Fibroblast of skin of abdomen (primary cell): ENCODE measurements at regions not wholly inside any gene's neighbourhood (a gene's known extent, or its start where the extent isn't known, plus 50 kb on each side); places are given as distances from the start of the nearest gene placed in this dataset.
"Not testable (repeated sequence)": the region's sequence is repeated elsewhere in the genome, so short reads cannot be mapped to it uniquely, and the experiment has no call there.

ENCODE experiments used
- DNase-seq: peaks from one replicate; pipeline ENCODE4 v3.0.0-alpha.2; 2013

DNA sequence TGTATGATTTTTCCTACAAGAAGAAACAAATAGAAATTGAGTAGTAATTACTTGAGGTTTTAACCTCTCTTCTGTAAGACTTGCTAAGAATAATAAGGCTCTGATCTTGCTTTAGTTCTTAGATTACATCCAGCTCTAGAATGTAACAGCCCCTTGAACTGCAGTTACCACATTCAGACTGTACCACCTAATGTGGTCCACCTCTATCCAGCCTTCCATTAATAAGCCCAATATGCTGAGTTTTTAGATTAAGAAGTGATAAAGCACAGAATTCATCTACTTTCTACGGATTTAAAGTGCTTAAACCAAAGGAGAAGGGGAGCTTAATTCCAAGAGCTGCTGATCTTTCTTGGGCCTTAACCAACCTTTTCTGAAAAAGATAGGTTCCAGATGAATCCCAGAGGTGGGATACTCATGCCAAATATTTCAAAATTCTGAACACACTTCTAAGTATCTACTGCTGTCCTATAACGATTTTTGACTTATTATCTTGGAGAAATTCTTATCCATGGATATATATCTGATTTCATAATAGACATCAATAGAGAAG, 131.5 kb downstream of the ZNF608 start:
- no peak for DNase-seq

DNA sequence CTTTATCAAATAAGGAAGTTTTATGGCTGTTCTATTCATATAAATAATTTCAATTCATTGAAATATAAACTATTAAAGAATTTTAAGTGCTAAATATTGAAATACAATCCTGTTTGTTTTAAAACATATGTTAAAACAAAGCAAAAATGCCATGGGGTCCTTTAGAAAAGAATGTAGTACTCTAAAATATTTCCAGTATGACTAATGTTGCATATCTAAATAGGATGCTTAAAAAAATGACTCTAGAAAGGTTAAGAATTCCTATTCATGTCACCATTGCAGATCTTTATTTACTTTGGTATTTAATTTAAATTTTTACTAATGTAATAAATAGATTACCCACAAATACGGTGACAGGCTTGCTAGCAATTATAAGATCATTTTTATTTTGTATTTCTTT, 132.3 kb downstream of the ZNF608 start:
- DNase-seq, result no peak

DNA sequence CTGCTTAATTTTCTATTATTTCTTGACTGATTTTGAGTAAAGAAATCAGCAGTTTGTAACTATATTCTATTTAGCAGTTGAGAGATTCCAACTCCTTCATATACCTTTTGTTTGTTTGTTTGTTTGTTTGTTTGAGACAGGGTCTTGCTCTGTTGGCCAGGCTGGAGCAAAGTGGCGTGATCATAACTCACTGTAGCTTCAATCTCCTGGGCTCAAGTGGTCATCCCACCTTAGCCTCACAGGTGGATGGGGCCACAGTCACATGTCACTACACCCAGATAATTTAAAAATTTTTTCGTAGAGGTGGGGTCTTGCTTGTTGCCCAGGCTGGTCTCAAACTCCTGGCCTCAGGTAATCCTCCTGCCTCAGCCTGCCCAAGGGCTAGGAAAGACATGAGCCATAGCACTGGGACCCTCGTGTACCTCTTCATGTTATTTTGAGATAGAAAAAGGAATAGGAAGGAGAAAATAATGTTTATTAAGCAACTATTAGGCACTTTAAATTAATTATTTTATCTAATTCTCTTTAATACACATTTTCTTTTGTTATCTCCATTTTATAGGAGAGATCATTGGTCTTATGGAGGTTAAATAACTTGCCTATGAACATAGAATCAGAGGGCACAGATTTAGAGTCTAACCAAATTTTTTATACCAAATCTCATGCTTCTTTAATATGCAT, 133.0 kb downstream of the ZNF608 start:
- no peak for DNase-seq

DNA sequence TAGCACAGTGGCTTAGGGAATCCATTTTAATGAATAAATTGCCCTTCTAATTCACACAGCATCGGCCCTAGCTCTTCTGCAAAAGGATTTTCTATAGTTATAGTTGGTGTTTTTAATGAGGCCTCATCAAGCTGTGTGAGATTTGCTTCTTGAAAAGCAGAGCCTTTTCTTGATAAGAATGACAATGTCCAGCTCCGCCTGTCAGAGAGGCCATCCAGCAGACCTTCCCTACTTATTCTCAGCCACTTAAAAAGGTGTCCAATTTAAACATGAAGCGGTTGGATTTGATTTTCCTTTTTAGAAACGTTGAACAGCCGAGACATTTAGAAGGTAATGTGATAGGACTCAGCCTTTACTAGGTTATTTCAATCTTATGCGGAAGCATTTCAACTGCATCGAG, 134.4 kb downstream of the ZNF608 start:
- no peak for DNase-seq

DNA sequence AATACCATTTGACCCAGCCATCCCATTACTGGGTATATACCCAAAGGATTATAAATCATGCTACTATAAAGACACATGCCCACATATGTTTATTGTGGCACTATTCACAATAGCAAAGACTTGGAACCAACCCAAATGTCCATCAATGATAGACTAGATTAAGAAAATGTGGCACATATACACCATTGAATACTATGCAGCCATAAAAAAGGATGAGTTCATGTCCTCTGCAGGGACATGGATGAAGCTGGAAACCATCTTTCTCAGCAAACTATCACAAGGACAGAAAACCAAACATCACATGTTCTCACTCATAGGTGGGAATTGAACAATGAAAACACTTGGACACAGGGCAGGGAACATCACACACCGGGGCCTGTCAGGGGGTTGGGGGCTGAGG, 135.2 kb downstream of the ZNF608 start:
- DNase-seq, result not testable (repeated sequence)

DNA sequence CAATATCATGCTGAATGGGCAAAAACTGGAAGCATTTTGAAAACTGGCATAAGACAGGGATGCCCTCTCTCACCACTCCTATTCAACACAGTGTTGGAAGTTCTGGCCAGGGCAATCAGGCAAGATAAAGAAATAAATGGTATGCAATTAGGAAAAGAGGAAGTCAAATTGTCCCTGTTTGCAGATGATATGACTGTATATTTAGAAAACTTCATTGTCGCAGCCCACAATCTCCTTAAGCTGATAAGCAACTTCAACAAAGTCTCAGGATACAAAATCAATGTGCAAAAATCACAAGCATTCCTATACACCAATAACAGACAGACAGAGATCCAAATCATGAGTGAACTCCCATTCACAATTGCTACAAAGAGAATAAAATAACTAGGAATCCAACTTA, 136.8 kb downstream of the ZNF608 start:
- DNase-seq, result not testable (repeated sequence)

GRCh38 chr5:124606543-124606942, 139.9 kb downstream of the ZNF608 start:
- no peak for DNase-seq

- no peak for DNase-seq
Measured at GRCh38 chr5:124606093-124606492, 140.3 kb downstream of the ZNF608 start.

- DNase-seq, result no peak
Measured at GRCh38 chr5:124605541-124605940, 140.9 kb downstream of the ZNF608 start.

DNA sequence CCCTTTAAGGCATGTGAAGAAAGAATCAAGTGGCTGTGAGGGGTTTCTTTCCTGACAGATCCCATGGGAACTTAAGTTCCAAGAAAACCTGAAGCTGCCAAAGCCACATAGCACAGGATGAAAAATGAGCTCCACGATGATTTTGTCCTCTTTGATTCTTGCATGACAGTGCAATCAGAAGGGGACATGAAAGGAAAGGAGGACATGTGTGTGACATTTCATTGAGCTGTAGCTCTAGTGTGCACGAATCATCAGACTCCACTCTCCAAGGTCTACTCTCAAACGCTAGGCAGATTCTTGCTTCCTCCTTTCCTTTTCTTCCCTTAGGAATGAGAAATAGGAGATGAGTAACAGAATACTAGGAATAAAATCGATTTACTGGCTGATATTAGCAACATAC, 142.0 kb downstream of the ZNF608 start:
- DNase-seq, result no peak

DNA sequence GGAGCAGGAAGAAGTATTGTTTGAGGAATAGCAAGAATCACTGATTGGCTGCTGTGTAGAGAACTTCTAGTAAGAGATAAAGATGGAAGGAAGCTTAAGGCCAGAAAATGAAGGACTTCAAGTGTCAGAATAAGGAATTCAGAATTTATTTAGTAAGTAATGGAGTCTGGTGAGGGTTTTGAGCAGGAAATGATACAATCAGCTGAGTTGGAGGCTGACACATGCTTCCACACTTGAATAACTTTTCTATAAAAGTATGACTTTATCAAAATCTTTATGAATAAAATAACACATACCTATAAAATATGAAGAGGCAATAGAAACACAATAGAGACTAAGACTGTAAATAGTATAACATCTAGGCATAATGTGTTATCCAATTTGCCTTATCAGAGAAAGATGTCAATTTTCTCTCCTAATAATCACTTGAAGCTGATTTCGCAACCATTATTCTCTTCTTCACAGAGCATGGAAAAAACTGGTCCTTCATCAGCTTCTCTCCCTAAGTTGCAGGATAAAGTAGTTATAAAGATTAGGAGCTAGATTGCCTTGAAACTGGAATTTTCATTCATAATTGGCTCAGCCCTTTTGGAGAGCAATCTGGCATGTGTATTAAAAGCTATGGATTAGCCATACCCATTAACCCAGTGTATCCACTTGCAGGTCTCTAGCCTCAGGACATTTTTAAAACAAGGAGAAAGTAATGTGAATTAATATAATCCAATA, 143.4 kb downstream of the ZNF608 start:
- no peak for DNase-seq

GRCh38 chr5:124599028-124599973, 147.1 kb downstream of the ZNF608 start:
- peak; percentile 47 for DNase-seq

DNA sequence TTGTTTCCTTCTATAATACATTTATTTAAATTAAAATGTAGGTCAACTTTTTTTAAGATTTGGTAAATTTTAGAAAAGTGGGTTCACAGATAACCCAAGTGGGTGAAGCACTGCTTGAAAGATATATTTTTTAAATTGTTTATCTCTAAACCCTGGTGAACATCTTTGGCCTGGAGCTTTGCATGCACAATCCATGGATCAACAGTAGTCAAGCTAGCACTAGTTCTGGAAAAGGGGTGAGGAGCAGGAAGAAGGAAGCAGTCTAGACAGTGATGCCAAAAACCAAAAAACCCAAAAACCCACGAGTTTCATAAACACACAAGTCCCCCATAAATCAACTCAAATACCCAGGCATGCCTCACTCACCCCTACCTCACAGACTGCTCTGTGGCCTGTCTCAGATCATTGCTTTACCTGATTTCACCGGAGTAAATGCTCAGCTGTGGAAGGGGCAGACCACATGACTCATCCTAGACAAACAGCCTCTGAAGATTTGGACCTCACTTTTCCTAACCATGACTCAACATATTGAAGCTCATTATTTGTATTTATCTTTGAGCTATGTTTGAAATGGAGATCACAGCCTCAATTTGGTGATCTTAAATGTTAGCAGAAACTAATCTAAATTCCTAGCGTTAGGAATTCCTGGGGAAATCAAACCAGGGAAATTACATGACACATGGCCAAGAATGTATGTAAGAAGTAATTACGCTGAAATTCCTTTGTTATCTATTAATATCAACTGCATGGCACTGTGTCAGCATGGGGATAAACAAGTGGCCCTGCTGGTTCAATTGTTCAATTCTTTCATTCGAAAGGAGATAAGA, 149.6 kb downstream of the ZNF608 start:
- DNase-seq, result peak; percentile 94

DNA sequence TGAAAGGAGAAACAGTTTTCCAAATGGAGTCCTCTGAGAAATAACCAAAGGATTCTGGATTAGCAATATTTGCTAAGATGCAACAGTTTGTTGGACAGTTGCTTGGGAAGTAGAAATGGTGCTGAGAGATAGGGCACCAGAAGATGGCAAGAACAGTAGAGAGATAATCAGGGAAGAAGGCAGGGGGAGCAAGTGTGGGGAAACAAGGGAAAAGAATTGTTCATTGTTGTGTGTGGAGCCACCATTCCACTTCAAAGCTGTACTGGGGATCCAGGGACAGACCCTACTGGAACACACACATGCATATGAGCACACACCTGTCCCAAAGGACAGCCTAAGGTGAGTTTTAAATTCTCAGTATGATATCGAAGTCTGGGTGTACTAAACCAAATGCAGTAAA, 152.5 kb downstream of the ZNF608 start:
- no peak for DNase-seq

- no peak for DNase-seq
Measured at GRCh38 chr5:124592891-124593290, 153.5 kb downstream of the ZNF608 start.

DNA sequence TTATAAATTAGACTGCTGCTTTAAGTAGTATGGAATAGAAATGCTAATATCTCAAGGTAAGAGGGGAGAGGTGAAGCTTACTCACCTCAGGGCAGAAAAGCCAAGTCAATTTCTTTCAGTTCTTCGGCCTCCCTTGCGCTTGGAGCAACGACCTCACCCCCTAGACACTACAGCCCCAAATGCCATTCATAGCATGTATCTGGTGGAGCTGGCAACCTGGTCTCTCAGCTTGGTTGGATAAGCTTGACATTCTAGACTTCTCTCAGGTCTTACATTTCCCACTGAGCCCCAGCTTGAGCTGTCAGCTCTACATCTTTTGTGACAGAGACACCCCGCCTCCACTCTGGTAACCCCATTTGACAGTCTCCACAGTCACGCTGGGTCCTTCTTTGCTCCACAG, 154.9 kb downstream of the ZNF608 start:
- no peak for DNase-seq

DNA sequence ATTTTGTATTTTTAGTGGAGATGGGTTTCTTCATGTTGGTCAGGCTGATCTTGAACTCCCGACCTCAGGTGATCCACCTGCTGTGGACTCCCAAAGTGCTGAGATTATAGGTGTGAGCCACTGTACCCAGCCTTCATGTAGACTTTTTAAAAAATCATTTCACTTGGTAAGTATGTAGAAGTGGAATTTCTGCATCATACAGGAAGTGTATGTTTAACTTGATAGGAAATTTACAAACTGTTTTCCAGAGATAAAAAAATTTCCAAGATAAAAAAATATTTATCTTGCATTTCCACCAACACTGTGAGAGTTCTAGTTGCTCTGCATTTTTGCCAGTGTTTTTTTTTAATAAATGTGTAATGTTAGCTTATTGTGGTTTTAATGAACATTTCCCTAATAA, 155.8 kb downstream of the ZNF608 start:
- DNase-seq, result no peak

DNA sequence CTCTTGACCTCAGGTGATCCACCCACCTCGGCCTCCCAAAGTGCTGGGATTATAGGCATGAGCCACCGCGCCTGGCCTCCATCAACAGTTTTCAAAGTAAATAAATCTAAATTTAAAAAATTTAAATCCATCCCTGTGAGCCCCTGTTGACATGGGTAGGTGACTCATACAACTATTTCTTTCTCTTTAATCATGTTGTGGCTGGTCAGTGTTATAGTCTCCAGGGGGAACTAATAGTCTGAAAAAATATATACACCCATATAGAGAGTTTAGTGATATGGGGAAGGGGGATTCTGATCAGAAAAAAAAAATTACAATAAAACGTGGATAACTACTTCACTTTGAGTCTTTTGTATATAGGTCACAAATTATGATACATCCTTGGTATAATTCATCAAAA, 159.2 kb downstream of the ZNF608 start:
- no peak for DNase-seq

DNA sequence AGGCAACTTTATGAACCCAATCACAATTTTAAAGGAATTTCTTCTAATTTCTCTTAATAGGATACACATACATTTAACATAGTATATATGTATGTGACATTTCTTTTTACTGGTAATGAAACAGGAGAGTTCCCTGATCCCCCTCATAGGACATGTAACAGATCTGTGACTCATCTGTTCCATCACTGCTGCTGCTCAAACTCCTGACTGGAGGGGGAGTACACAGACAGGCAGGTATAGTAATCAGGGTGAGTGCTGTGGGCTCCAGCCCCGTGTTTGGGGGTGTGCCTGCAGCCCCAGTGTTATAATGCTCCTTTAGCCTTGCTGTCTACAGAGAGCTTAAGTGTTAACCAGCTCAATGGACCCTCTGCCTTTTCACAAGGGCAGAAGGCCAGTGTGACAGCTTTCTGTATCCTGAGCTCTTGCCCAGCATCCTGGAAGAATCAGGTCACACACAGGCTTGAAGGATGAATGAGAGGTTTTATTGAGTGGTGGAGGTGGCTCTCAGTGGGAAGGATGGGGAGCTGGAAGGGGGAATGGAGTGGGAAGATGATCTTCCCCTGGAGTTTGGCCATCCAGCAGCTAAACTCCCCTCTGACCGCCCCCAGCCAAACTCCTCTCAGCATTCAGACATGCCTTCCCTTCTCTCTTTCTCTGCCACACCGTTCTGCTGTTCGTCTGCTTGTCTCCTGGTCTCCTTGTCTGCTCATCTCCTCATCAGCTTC, 161.3 kb downstream of the ZNF608 start:
- no peak for DNase-seq

DNA sequence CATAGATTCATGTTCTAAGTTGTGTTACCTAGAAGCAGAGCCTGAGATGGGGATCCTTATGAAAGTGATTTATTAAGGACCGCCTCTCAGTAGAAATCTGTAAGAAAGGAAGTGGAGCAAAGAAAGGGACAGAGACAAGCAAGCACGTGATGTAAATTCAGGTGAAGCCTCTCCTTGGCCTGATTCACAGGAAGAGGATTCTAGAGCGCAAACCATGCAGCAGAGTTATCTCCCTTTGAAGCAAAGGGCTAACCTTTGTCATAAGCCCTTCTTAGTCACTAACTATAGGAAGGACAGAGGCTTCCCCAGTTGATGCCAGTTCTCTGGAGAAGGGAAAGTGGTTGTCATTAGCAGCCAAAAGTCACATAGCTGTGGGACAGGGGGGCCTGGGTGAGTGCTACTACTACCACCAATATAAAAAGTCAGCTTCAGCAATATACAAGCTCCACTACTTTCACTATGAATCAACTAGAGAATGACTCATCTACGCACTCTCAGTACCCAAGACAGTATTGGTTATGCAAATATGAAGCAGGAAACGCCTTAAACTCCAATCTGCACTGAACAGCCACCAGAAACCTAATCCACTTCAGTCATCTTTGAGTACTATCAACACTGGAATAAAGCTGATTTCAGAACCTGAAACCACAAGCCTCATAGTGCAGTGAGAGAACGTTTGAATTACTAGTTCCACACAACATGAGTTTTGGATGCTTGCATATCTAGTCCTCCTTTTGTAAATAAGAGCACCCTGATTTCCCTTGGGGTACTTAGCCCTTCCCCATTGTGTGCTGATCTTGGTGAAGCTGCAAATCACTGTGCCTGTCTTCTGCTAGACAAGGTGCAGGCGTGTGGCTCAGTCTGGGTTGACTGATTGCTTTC, 162.7 kb downstream of the ZNF608 start:
- DNase-seq, result peak; percentile 90

DNA sequence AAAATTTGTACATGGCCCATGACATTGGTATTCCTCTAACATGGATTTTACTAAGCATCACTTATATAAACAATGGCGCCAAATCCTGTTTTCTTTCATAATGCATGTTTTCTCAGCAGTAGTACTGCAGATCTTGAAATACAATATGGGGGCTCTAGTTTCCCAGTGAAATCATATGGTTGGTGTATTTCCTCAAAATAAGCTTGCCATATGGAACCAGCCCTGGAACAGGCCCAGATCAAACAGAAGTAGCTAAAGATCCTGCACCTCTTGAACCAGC, 163.9 kb downstream of the ZNF608 start:
- no peak for DNase-seq
